Mucosa of gallbladder (tissue), 1 donor: ENCODE measurements at regions not wholly inside any gene's neighbourhood (a gene's known extent, or its start where the extent isn't known, plus 50 kb on each side); places are given as distances from the start of the nearest gene placed in this dataset.
"Not testable (repeated sequence)": the region's sequence is repeated elsewhere in the genome, so short reads cannot be mapped to it uniquely, and the experiment has no call there.

ENCODE experiments used
- DNase-seq: peaks from one replicate; pipeline ENCODE4 v3.0.0-alpha.2; 2020; ENCODE audit warnings: low spot score
- donor health status: DM: no; HTN: no; CAD: no.

GRCh38 chr4:170990989-170991589, 822.1 kb upstream of the GALNTL6 start:
- DNase-seq, result peak; percentile 13

GRCh38 chr4:170988446-170988845, 824.8 kb upstream of the GALNTL6 start:
- no peak for DNase-seq

- DNase-seq, result peak; percentile 34
Measured at GRCh38 chr4:170979736-170980135, 833.5 kb upstream of the GALNTL6 start.

GRCh38 chr4:170978990-170979389, 834.2 kb upstream of the GALNTL6 start:
- DNase-seq, result no peak

- peak; percentile 18 for DNase-seq
Measured at GRCh38 chr4:170949084-170949483, 859.3 kb upstream of the AADAT start.

GRCh38 chr4:170940043-170940724, 850.4 kb upstream of the AADAT start:
- DNase-seq, result no peak

GRCh38 chr4:170938588-170938987, 848.8 kb upstream of the AADAT start:
- no peak for DNase-seq

GRCh38 chr4:170931321-170931720, 841.6 kb upstream of the AADAT start:
- no peak for DNase-seq

GRCh38 chr4:170888660-170889059, 798.9 kb upstream of the AADAT start:
- no peak for DNase-seq

GRCh38 chr4:170887396-170887795, 797.6 kb upstream of the AADAT start:
- DNase-seq, result no peak

- no peak for DNase-seq
Measured at GRCh38 chr4:170884969-170885570, 795.3 kb upstream of the AADAT start.

- DNase-seq, result not testable (repeated sequence)
Measured at GRCh38 chr4:170881646-170882045, 791.9 kb upstream of the AADAT start.

- no peak for DNase-seq
Measured at GRCh38 chr4:170875868-170876267, 786.1 kb upstream of the AADAT start.

- DNase-seq, result no peak
Measured at GRCh38 chr4:170872794-170873193, 783.0 kb upstream of the AADAT start.

GRCh38 chr4:170868170-170868569, 778.4 kb upstream of the AADAT start:
- no peak for DNase-seq

- no peak for DNase-seq
Measured at GRCh38 chr4:170854097-170854496, 764.3 kb upstream of the AADAT start.

- peak; percentile 44 for DNase-seq
Measured at GRCh38 chr4:170853422-170854021, 763.8 kb upstream of the AADAT start.

GRCh38 chr4:170849969-170850368, 760.2 kb upstream of the AADAT start:
- no peak for DNase-seq

GRCh38 chr4:170827562-170828274, 738.0 kb upstream of the AADAT start:
- no peak for DNase-seq

- no peak for DNase-seq
Measured at GRCh38 chr4:170818786-170819185, 729.0 kb upstream of the AADAT start.

- DNase-seq, result no peak
Measured at GRCh38 chr4:170805352-170805751, 715.6 kb upstream of the AADAT start.

- no peak for DNase-seq
Measured at GRCh38 chr4:170804930-170805329, 715.2 kb upstream of the AADAT start.
